GM18868 (cell line): ENCODE measurements at regions not wholly inside any gene's neighbourhood (a gene's known extent, or its start where the extent isn't known, plus 50 kb on each side); places are given as distances from the start of the nearest gene placed in this dataset.
A peak's percentile ranks its signal among the peaks of the same experiment; 100 is the strongest.

Experiments used
- ATAC-seq: cut with Tn5 transposase; IDR thresholded peaks from one replicate; pipeline ENCODE4 v1.9.1; 2021; ENCODE audit warnings: mild to moderate bottlenecking, moderate library complexity; ENCODE audit not compliant: unreplicated experiment

GRCh38 chr9:69955536-69956355 is 87.9 kb upstream of the MAMDC2 start:
- no peak for ATAC-seq

GRCh38 chr9:69961843-69962242 is 81.8 kb upstream of the MAMDC2 start:
- ATAC-seq: no peak

GRCh38 chr9:69963803-69964202 is 79.8 kb upstream of the MAMDC2 start:
- no peak for ATAC-seq

GRCh38 chr9:69964446-69964845 is 79.2 kb upstream of the MAMDC2 start:
- no peak for ATAC-seq

- ATAC-seq: no peak
Measured at GRCh38 chr9:69965416-69966145, 78.1 kb upstream of the MAMDC2 start.

GRCh38 chr9:69967344-69967743 is 76.3 kb upstream of the MAMDC2 start:
- no peak for ATAC-seq

- no peak for ATAC-seq
Measured at GRCh38 chr9:69970001-69970533, 73.6 kb upstream of the MAMDC2 start.

- ATAC-seq: peak; percentile 88
Measured at GRCh38 chr9:69971643-69972449, 71.8 kb upstream of the MAMDC2 start.

GRCh38 chr9:69975681-69976080 is 68.0 kb upstream of the MAMDC2 start:
- ATAC-seq: no peak

- no peak for ATAC-seq
Measured at GRCh38 chr9:69976152-69976551, 67.5 kb upstream of the MAMDC2 start.

- ATAC-seq: no peak
Measured at GRCh38 chr9:69980041-69980440, 63.6 kb upstream of the MAMDC2 start.

GRCh38 chr9:69980591-69980990 is 63.1 kb upstream of the MAMDC2 start:
- no peak for ATAC-seq

- ATAC-seq: no peak
Measured at GRCh38 chr9:69981686-69982445, 61.8 kb upstream of the MAMDC2 start.

GRCh38 chr9:69984831-69985230 is 58.8 kb upstream of the MAMDC2 start:
- no peak for ATAC-seq

GRCh38 chr9:69985971-69986370 is 57.7 kb upstream of the MAMDC2 start:
- ATAC-seq: no peak

GRCh38 chr9:69986970-69987369 is 56.7 kb upstream of the MAMDC2 start:
- ATAC-seq: no peak

- no peak for ATAC-seq
Measured at GRCh38 chr9:69987457-69987856, 56.2 kb upstream of the MAMDC2 start.

GRCh38 chr9:69993110-69993509 is 50.5 kb upstream of the MAMDC2 start:
- ATAC-seq: no peak
